Ovary (tissue), 3 donors: ENCODE measurements at regions not wholly inside any gene's neighbourhood (a gene's known extent, or its start where the extent isn't known, plus 50 kb on each side); places are given as distances from the start of the nearest gene placed in this dataset.

Experiments used
- EP300 ChIP-seq: sonication (generic); formaldehyde crosslinking; IDR thresholded peaks from one replicate; pipeline ENCODE4 v1.6.1; 2017; ENCODE audit warnings: antibody characterized with exemption
- POLR2A ChIP-seq: fragments of 450-650 bp; IDR thresholded peaks from one replicate; pipeline ENCODE4 v1.6.1; 2017; ENCODE audit warnings: antibody characterized with exemption, mild to moderate bottlenecking, moderate library complexity
- TF ChIP-seq, protein P1 (sequence below), 3 donors: fragments of 450-650 bp in 2 of 3; fragments of 200-600 bp in 1 of 3; IDR thresholded peaks; one replicate each; pipeline versions ENCODE4 v1.5.1 to v1.8.0; 2016 to 2022; ENCODE audit warnings: antibody characterized with exemption in 3 of 3, mild to moderate bottlenecking in 1 of 3
- donor health status: DM: no; HTN: no; CAD: no.

DNA sequence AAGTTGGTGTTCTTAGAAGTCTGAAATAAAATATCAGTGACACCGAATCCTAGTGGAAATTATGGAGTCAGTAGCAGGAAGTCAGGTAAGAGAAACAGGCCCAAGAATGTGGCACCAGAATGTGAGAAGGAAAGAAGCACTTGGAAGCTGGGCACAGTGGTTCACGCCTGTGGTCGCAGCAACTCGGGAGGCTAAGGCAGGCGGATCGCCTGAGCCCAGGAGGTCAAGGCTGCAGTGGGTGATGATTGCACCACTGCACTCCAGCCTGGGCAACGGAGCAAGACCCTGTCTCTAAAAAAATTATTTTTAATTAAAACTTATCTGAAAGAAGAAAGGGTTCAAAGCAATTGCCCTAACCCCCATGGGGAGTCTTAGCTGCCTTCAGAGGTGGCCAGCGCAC, 268.3 kb upstream of the SALL3 start:
- TF ChIP-seq POLR2A (no peak), EP300 (no peak)
- TF ChIP-seq, protein P1, sequence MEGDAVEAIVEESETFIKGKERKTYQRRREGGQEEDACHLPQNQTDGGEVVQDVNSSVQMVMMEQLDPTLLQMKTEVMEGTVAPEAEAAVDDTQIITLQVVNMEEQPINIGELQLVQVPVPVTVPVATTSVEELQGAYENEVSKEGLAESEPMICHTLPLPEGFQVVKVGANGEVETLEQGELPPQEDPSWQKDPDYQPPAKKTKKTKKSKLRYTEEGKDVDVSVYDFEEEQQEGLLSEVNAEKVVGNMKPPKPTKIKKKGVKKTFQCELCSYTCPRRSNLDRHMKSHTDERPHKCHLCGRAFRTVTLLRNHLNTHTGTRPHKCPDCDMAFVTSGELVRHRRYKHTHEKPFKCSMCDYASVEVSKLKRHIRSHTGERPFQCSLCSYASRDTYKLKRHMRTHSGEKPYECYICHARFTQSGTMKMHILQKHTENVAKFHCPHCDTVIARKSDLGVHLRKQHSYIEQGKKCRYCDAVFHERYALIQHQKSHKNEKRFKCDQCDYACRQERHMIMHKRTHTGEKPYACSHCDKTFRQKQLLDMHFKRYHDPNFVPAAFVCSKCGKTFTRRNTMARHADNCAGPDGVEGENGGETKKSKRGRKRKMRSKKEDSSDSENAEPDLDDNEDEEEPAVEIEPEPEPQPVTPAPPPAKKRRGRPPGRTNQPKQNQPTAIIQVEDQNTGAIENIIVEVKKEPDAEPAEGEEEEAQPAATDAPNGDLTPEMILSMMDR (IDR thresholded peaks at IDR 0.05), result no peak
